Mesothelial cell of epicardium (in vitro differentiated cells): ENCODE measurements at regions not wholly inside any gene's neighbourhood (a gene's known extent, or its start where the extent isn't known, plus 50 kb on each side); places are given as distances from the start of the nearest gene placed in this dataset.

Experiments used
- DNase-seq, 2 experiments: peaks; one replicate each; pipeline ENCODE4 v3.0.0; 2021; ENCODE audit warnings: low spot score in 2 of 2; ENCODE audit not compliant: unreplicated experiment in 2 of 2
- H3K27ac Mint-ChIP-seq: 2 replicates; pipeline ENCODE4 v1.8.0; 2021; ENCODE audit warnings: mixed read lengths
- H3K27me3 Mint-ChIP-seq: 2 replicates; pipeline ENCODE4 v1.8.0; 2021; ENCODE audit warnings: low read depth, mixed read lengths
- H3K36me3 Mint-ChIP-seq: 2 replicates; pipeline ENCODE4 v1.8.0; 2021; ENCODE audit warnings: mixed read lengths
- H3K4me1 Mint-ChIP-seq: 2 replicates; pipeline ENCODE4 v1.8.0; 2021; ENCODE audit warnings: mixed read lengths
- H3K4me3 Mint-ChIP-seq: 2 replicates; pipeline ENCODE4 v1.8.0; 2021; ENCODE audit warnings: mild to moderate bottlenecking, moderate library complexity, mixed read lengths
- H3K9me3 Mint-ChIP-seq: 2 replicates; pipeline ENCODE4 v1.8.0; 2021; ENCODE audit warnings: mixed read lengths
- CTCF ChIP-seq: fragments of 200-600 bp; sonication (generic); IDR thresholded peaks from one replicate; pipeline ENCODE4 v1.5.0; 2021; ENCODE audit warnings: antibody characterized with exemption; ENCODE audit not compliant: unreplicated experiment

DNA sequence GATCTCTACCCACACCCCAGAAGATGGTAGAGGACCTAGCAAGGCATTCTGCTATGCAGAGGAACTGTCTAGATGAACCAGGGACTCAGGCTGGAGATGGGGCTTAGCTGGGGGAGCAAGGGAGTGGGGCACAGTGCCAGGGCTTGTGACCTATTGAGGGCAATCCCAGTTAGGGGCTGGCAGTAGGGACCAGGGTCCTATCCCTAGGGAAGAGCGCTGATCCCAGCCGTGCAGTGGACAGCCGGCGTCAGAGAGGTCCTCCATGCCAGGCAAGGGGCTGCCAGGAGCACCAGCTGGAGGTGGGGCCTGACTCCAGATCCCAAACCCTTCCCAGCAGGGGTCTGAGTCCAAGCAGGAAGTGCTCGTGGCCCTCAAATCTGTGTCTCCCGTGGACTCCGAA lies 52.7 kb upstream of the NEURL1B start:
- H3K4me1 Mint-ChIP-seq = peaks cover 21% of the 10 kb centered on the region
- H3K9me3 Mint-ChIP-seq = no peaks in the 10 kb centered on the region
- TF ChIP-seq CTCF = no peak
- DNase-seq = no peak
- no peak overlapping the region for H3K4me3 Mint-ChIP-seq
- H3K27me3 Mint-ChIP-seq = peaks cover 58% of the 10 kb centered on the region
- H3K27ac Mint-ChIP-seq = no peak overlapping the region
- H3K36me3 Mint-ChIP-seq = no peaks in the 10 kb centered on the region

- H3K4me1 Mint-ChIP-seq = peaks cover 29% of the 10 kb centered on the region
- peaks cover 61% of the 10 kb centered on the region for H3K27me3 Mint-ChIP-seq
- H3K27ac Mint-ChIP-seq = no peak overlapping the region
- no peaks in the 10 kb centered on the region for H3K9me3 Mint-ChIP-seq
- H3K4me3 Mint-ChIP-seq = no peak overlapping the region
- DNase-seq = no peak
- H3K36me3 Mint-ChIP-seq = no peaks in the 10 kb centered on the region
- no peak for TF ChIP-seq CTCF
Measured at GRCh38 chr5:172587061-172587405, 54.0 kb upstream of the NEURL1B start.

GRCh38 chr5:172586125-172587060 lies 54.7 kb upstream of the NEURL1B start:
- H3K27ac Mint-ChIP-seq = no peak overlapping the region
- H3K4me3 Mint-ChIP-seq = no peak overlapping the region
- no peaks in the 10 kb centered on the region for H3K9me3 Mint-ChIP-seq
- no peaks in the 10 kb centered on the region for H3K36me3 Mint-ChIP-seq
- no peak for DNase-seq
- peaks cover 57% of the 10 kb centered on the region for H3K27me3 Mint-ChIP-seq
- H3K4me1 Mint-ChIP-seq = peaks cover 30% of the 10 kb centered on the region
- no peak for TF ChIP-seq CTCF

DNA sequence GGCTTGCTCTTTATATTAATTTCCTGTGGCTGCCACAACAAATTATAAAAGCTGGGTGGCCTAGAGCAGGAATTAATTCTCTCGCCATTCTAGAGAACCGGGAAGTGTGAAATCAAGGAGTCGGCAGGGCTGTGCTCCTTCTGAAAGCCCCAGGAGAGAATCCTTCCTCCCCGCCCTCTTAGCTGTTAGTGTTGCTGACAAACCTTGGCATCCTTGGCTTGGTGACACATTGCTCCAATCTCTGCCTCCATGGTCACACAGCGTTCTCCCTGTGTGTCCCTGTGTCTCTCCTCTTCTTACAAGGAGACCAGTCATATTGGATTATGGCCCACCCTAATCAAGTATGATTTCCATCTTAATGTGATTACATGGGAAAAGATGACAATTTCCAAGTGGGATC lies 55.9 kb upstream of the NEURL1B start:
- TF ChIP-seq CTCF = no peak
- Mint-ChIP-seq H3K4me3 (no peak overlapping the region), H3K36me3 (no peaks in the 10 kb centered on the region), H3K9me3 (no peaks in the 10 kb centered on the region), H3K27ac (no peak overlapping the region), H3K27me3 (peaks cover 60% of the 10 kb centered on the region), H3K4me1 (peaks cover 30% of the 10 kb centered on the region)
- no peak for DNase-seq

DNA sequence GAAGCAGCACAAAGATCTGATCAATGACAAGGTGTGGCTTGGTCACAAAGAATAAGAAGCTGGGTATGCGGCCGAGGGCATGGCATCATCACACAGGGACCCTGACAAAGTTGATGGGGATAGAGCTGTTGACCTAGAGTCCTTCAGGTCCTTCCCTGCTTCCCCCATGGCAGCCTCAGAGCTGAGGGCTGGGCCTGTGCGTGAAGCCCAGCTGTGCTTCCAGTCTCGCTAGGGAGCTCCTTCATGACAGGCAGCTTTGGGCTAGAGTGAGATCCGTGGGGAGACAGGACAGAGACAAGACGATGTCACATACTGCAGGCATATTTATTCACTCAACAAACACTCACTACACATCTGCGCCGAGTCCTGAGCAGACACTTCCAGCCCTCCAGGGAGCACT lies 56.4 kb upstream of the NEURL1B start:
- Mint-ChIP-seq H3K4me1 (peaks cover 30% of the 10 kb centered on the region), H3K27me3 (peaks cover 62% of the 10 kb centered on the region), H3K36me3 (no peaks in the 10 kb centered on the region), H3K4me3 (no peak overlapping the region), H3K9me3 (no peaks in the 10 kb centered on the region), H3K27ac (no peak overlapping the region)
- no peak for TF ChIP-seq CTCF
- DNase-seq = no peak
